Naive thymus-derived CD4-positive, alpha-beta T cell (primary cell): ENCODE measurements at regions not wholly inside any gene's neighbourhood (a gene's known extent, or its start where the extent isn't known, plus 50 kb on each side); places are given as distances from the start of the nearest gene placed in this dataset.

Source experiments
- ATAC-seq: fragments of 150-1000 bp; cut with Tn5 transposase; 2 replicates; pipeline ENCODE4 v1.10.0; 2021; ENCODE audit warnings: mild to moderate bottlenecking, moderate library complexity
- CTCF ChIA-PET: fragments of 350-600 bp; sonication (Branson Sonifier 250); formaldehyde crosslinking; loops from one replicate; lab custom pipeline; 2021; ENCODE audit warnings: antibody characterized with exemption; lab: Charles Lee
- POLR2A ChIA-PET: fragments of 350-600 bp; sonication (Branson Sonifier 250); formaldehyde crosslinking; loops from one replicate; lab custom pipeline; 2021; ENCODE audit warnings: antibody characterized with exemption, inconsistent platforms; lab: Charles Lee
- DNase-seq, 9 donors: peaks; one replicate each; pipeline versions ENCODE4 v3.0.0 to v3.0.0-alpha.2; 2020 to 2022; ENCODE audit warnings: mixed read lengths in 1 of 9
- H3K27ac ChIP-seq: one replicate; pipeline ENCODE4 v1.7.0; 2013; ENCODE audit warnings: mild to moderate bottlenecking, low read depth, low read length, moderate library complexity
- H3K27me3 ChIP-seq, 2 donors: one replicate each; pipeline ENCODE4 v1.7.0; 2013; ENCODE audit warnings: low read length in 2 of 2, mild to moderate bottlenecking in 2 of 2, moderate library complexity in 2 of 2; ENCODE audit not compliant: control insufficient read depth in 2 of 2, insufficient read depth in 2 of 2
- H3K36me3 ChIP-seq, 3 experiments: 1 replicate in 2 of 3; 2 replicates in 1 of 3; pipeline ENCODE4 v1.7.0; 2013; ENCODE audit warnings: low read length in 3 of 3, mild to moderate bottlenecking in 3 of 3, moderate library complexity in 1 of 3; ENCODE audit not compliant: insufficient read depth in 3 of 3, control insufficient read depth in 2 of 3
- H3K4me1 ChIP-seq, 2 donors: one replicate each; pipeline ENCODE4 v1.7.0; 2013; ENCODE audit warnings: low read length in 2 of 2, mild to moderate bottlenecking in 2 of 2, moderate library complexity in 1 of 2; ENCODE audit not compliant: control insufficient read depth in 2 of 2, insufficient read depth in 2 of 2
- H3K4me3 ChIP-seq: 2 replicates; pipeline ENCODE4 v1.7.0; 2013; ENCODE audit warnings: mild to moderate bottlenecking, low read length
- H3K9me3 ChIP-seq, 3 experiments: 1 replicate in 2 of 3; 2 replicates in 1 of 3; pipeline ENCODE4 v1.7.0; 2013; ENCODE audit warnings: low read length in 3 of 3; ENCODE audit not compliant: control insufficient read depth in 2 of 3
- H3K27ac Mint-ChIP-seq, 9 donors: one replicate each; pipeline ENCODE4 v1.8.0; 2020 to 2022; ENCODE audit warnings: mixed read lengths in 9 of 9, mild to moderate bottlenecking in 8 of 9, moderate library complexity in 5 of 9, inconsistent platforms in 2 of 9
- H3K27me3 Mint-ChIP-seq, 5 donors: one replicate each; pipeline ENCODE4 v1.8.0; 2021 to 2022; ENCODE audit warnings: mixed read lengths in 5 of 5, mild to moderate bottlenecking in 1 of 5
- H3K36me3 Mint-ChIP-seq, 5 donors: one replicate each; pipeline ENCODE4 v1.8.0; 2020 to 2022; ENCODE audit warnings: mixed read lengths in 5 of 5, mild to moderate bottlenecking in 3 of 5, inconsistent platforms in 1 of 5
- H3K4me1 Mint-ChIP-seq, 7 donors: one replicate each; pipeline ENCODE4 v1.8.0; 2020 to 2022; ENCODE audit warnings: mixed read lengths in 7 of 7, mild to moderate bottlenecking in 3 of 7, inconsistent platforms in 1 of 7
- H3K4me3 Mint-ChIP-seq, 10 donors: one replicate each; pipeline ENCODE4 v1.8.0; 2020 to 2022; ENCODE audit warnings: mild to moderate bottlenecking in 10 of 10, mixed read lengths in 10 of 10, moderate library complexity in 6 of 10, inconsistent platforms in 2 of 10
- H3K9me3 Mint-ChIP-seq, 11 donors: one replicate each; pipeline ENCODE4 v1.8.0; 2020 to 2022; ENCODE audit warnings: mixed read lengths in 11 of 11, mild to moderate bottlenecking in 4 of 11, inconsistent platforms in 1 of 11, moderate library complexity in 1 of 11
- intact Hi-C, 2 donors: fragments of 100-400 bp; cut with micrococcal nuclease; formaldehyde crosslinking; loops; one replicate each; pipeline ENCODE4 v1.15.1; 2023

- no peaks in the 10 kb centered on the region for H3K36me3 ChIP-seq
- peaks cover 0 to 3% (median 0%) of the 10 kb centered on the region in 5 donors for H3K36me3 Mint-ChIP-seq
- H3K27ac ChIP-seq = no peak overlapping the region
- no peak for ATAC-seq
- no peaks in the 10 kb centered on the region for H3K4me1 Mint-ChIP-seq
- CTCF ChIA-PET = no interaction called here
- no peaks in the 10 kb centered on the region for H3K27me3 ChIP-seq
- intact Hi-C loops = no loop called here
- no peak overlapping the region for H3K4me3 ChIP-seq
- H3K27ac Mint-ChIP-seq = no peak overlapping the region
- peaks cover 0 to 14% (median 6%) of the 10 kb centered on the region in 11 donors for H3K9me3 Mint-ChIP-seq
- POLR2A ChIA-PET = no interaction called here
- DNase-seq = no peak
- no peaks in the 10 kb centered on the region for H3K4me1 ChIP-seq
- H3K9me3 ChIP-seq = no peaks in the 10 kb centered on the region
- no peaks in the 10 kb centered on the region for H3K27me3 Mint-ChIP-seq
- H3K4me3 Mint-ChIP-seq = no peak overlapping the region
These were observed 406.9 kb downstream of the LRFN5 start for GRCh38 chr14:42013559-42013958.

- no peaks in the 10 kb centered on the region for H3K9me3 ChIP-seq
- Mint-ChIP-seq H3K36me3 (peaks cover 0 to 3% (median 0%) of the 10 kb centered on the region in 5 donors), H3K27me3 (no peaks in the 10 kb centered on the region), H3K4me3 (no peak overlapping the region), H3K4me1 (no peaks in the 10 kb centered on the region), H3K9me3 (peaks cover 0 to 14% (median 6%) of the 10 kb centered on the region in 11 donors), H3K27ac (no peak overlapping the region)
- no peak overlapping the region for H3K27ac ChIP-seq
- POLR2A ChIA-PET = no interaction called here
- no peaks in the 10 kb centered on the region for H3K27me3 ChIP-seq
- CTCF ChIA-PET = no interaction called here
- no peaks in the 10 kb centered on the region for H3K4me1 ChIP-seq
- H3K4me3 ChIP-seq = no peak overlapping the region
- DNase-seq (no peak), ATAC-seq (no peak)
- intact Hi-C loops = no loop called here
- H3K36me3 ChIP-seq = no peaks in the 10 kb centered on the region
These were observed 406.5 kb downstream of the LRFN5 start for GRCh38 chr14:42013153-42013552.

GRCh38 chr14:42011221-42011620 is 404.5 kb downstream of the LRFN5 start:
- no peak for ATAC-seq
- no peaks in the 10 kb centered on the region for H3K9me3 ChIP-seq
- H3K27ac ChIP-seq = no peak overlapping the region
- no peaks in the 10 kb centered on the region for H3K36me3 ChIP-seq
- Mint-ChIP-seq H3K4me1 (no peaks in the 10 kb centered on the region), H3K27ac (no peak overlapping the region), H3K4me3 (no peak overlapping the region), H3K27me3 (no peaks in the 10 kb centered on the region), H3K9me3 (peaks cover 0 to 7% (median 4%) of the 10 kb centered on the region in 11 donors), H3K36me3 (peaks cover 0 to 3% (median 0%) of the 10 kb centered on the region in 5 donors)
- no peaks in the 10 kb centered on the region for H3K27me3 ChIP-seq
- ChIA-PET CTCF (no interaction called here), POLR2A (no interaction called here)
- intact Hi-C loops = no loop called here
- no peak for DNase-seq
- no peak overlapping the region for H3K4me3 ChIP-seq
- no peaks in the 10 kb centered on the region for H3K4me1 ChIP-seq

GRCh38 chr14:42004321-42004720 is 397.6 kb downstream of the LRFN5 start:
- Mint-ChIP-seq H3K4me3 (no peak overlapping the region), H3K9me3 (peaks cover 0 to 5% (median 0%) of the 10 kb centered on the region in 11 donors), H3K36me3 (no peaks in the 10 kb centered on the region), H3K4me1 (no peaks in the 10 kb centered on the region), H3K27ac (no peak overlapping the region), H3K27me3 (no peaks in the 10 kb centered on the region)
- DNase-seq (no peak), ATAC-seq (no peak)
- Histone ChIP-seq H3K36me3 (no peaks in the 10 kb centered on the region), H3K27me3 (no peaks in the 10 kb centered on the region), H3K9me3 (no peaks in the 10 kb centered on the region), H3K4me3 (no peak overlapping the region), H3K4me1 (no peaks in the 10 kb centered on the region), H3K27ac (no peak overlapping the region)
- ChIA-PET POLR2A (no interaction called here), CTCF (no interaction called here)
- intact Hi-C loops = no loop called here

- Mint-ChIP-seq H3K27me3 (no peaks in the 10 kb centered on the region), H3K36me3 (no peaks in the 10 kb centered on the region), H3K27ac (no peak overlapping the region), H3K4me1 (no peaks in the 10 kb centered on the region), H3K9me3 (peaks cover 0 to 5% (median 0%) of the 10 kb centered on the region in 11 donors), H3K4me3 (no peak overlapping the region)
- Histone ChIP-seq H3K4me1 (no peaks in the 10 kb centered on the region), H3K27me3 (no peaks in the 10 kb centered on the region), H3K27ac (no peak overlapping the region), H3K9me3 (no peaks in the 10 kb centered on the region), H3K4me3 (no peak overlapping the region), H3K36me3 (no peaks in the 10 kb centered on the region)
- DNase-seq (no peak), ATAC-seq (no peak)
- intact Hi-C loops = no loop called here
- CTCF ChIA-PET = no interaction called here
- POLR2A ChIA-PET = no interaction called here
These were observed 395.5 kb downstream of the LRFN5 start for GRCh38 chr14:42002141-42002540.

- no peaks in the 10 kb centered on the region for H3K27me3 Mint-ChIP-seq
- H3K4me1 ChIP-seq = no peaks in the 10 kb centered on the region
- no peak overlapping the region for H3K4me3 Mint-ChIP-seq
- no peak overlapping the region for H3K4me3 ChIP-seq
- no peaks in the 10 kb centered on the region for H3K36me3 Mint-ChIP-seq
- no peak for DNase-seq
- intact Hi-C loops = no loop called here
- no peak overlapping the region for H3K27ac Mint-ChIP-seq
- peaks cover 0 to 5% (median 0%) of the 10 kb centered on the region in 11 donors for H3K9me3 Mint-ChIP-seq
- no peaks in the 10 kb centered on the region for H3K9me3 ChIP-seq
- no peaks in the 10 kb centered on the region for H3K36me3 ChIP-seq
- no peak for ATAC-seq
- CTCF ChIA-PET = no interaction called here
- H3K27ac ChIP-seq = no peak overlapping the region
- POLR2A ChIA-PET = no interaction called here
- no peaks in the 10 kb centered on the region for H3K4me1 Mint-ChIP-seq
- no peaks in the 10 kb centered on the region for H3K27me3 ChIP-seq
These were observed 394.8 kb downstream of the LRFN5 start for GRCh38 chr14:42001431-42001830.

- ChIA-PET POLR2A (no interaction called here), CTCF (no interaction called here)
- ATAC-seq = no peak
- intact Hi-C loops = no loop called here
- Mint-ChIP-seq H3K4me1 (no peaks in the 10 kb centered on the region), H3K9me3 (peaks cover 0 to 5% (median 0%) of the 10 kb centered on the region in 11 donors), H3K36me3 (no peaks in the 10 kb centered on the region), H3K27me3 (no peaks in the 10 kb centered on the region), H3K4me3 (no peak overlapping the region), H3K27ac (no peak overlapping the region)
- no peaks in the 10 kb centered on the region for H3K27me3 ChIP-seq
- no peaks in the 10 kb centered on the region for H3K36me3 ChIP-seq
- no peak overlapping the region for H3K4me3 ChIP-seq
- DNase-seq = no peak
- no peaks in the 10 kb centered on the region for H3K9me3 ChIP-seq
- no peaks in the 10 kb centered on the region for H3K4me1 ChIP-seq
- no peak overlapping the region for H3K27ac ChIP-seq
These were observed 393.8 kb downstream of the LRFN5 start for GRCh38 chr14:42000450-42000849.
